ENCODE measurements at regions not wholly inside any gene's neighbourhood (a gene's known extent, or its start where the extent isn't known, plus 50 kb on each side); places are given as distances from the start of the nearest gene placed in this dataset.
"Not testable (repeated sequence)": the region's sequence is repeated elsewhere in the genome, so short reads cannot be mapped to it uniquely, and the experiment has no call there.

- DNase-seq (ENCODE audit: low read depth in 2 of 2), result not testable (repeated sequence)
These were observed 401.6 kb upstream of the LMO3 start for GRCh38 chr12:17007442-17008040.

GRCh38 chr12:16998538-16998937, 392.6 kb upstream of the LMO3 start:
- DNase-seq (ENCODE audit: low read depth in 2 of 2), result not testable (repeated sequence)

- DNase-seq (ENCODE audit: low read depth in 2 of 2), result no peak
These were observed 378.5 kb upstream of the LMO3 start for GRCh38 chr12:16984484-16984883.

GRCh38 chr12:16972923-16973770, 367.2 kb upstream of the LMO3 start:
- no peak for DNase-seq (ENCODE audit: low read depth in 2 of 2)

- no peak for DNase-seq (ENCODE audit: low read depth in 2 of 2)
These were observed 356.9 kb upstream of the LMO3 start for GRCh38 chr12:16962889-16963288.

- no peak for DNase-seq (ENCODE audit: low read depth in 2 of 2)
These were observed 349.2 kb upstream of the LMO3 start for GRCh38 chr12:16955083-16955657.

- no peak for DNase-seq (ENCODE audit: low read depth in 2 of 2)
These were observed 344.1 kb upstream of the LMO3 start for GRCh38 chr12:16949871-16950667.

GRCh38 chr12:16949371-16949770, 343.4 kb upstream of the LMO3 start:
- DNase-seq (ENCODE audit: low read depth in 2 of 2), result no peak

GRCh38 chr12:16946704-16947103, 340.7 kb upstream of the LMO3 start:
- no peak for DNase-seq (ENCODE audit: low read depth in 2 of 2)

GRCh38 chr12:16939871-16940306, 333.9 kb upstream of the LMO3 start:
- peak; percentile 57 to 67 for DNase-seq (ENCODE audit: low read depth in 2 of 2)

- no peak for DNase-seq (ENCODE audit: low read depth in 2 of 2)
These were observed 321.3 kb upstream of the LMO3 start for GRCh38 chr12:16927259-16927658.

GRCh38 chr12:16920451-16920850, 314.5 kb upstream of the LMO3 start:
- DNase-seq (ENCODE audit: low read depth in 2 of 2), result no peak

- DNase-seq (ENCODE audit: low read depth in 2 of 2), result no peak
These were observed 313.6 kb upstream of the LMO3 start for GRCh38 chr12:16919551-16919950.

- DNase-seq (ENCODE audit: low read depth in 2 of 2), result no peak
These were observed 308.9 kb upstream of the LMO3 start for GRCh38 chr12:16914853-16915252.

GRCh38 chr12:16913832-16914490, 308.0 kb upstream of the LMO3 start:
- no peak for DNase-seq (ENCODE audit: low read depth in 2 of 2)

- DNase-seq (ENCODE audit: low read depth in 2 of 2), result no peak
These were observed 296.0 kb upstream of the LMO3 start for GRCh38 chr12:16901946-16902345.

- no peak for DNase-seq (ENCODE audit: low read depth in 2 of 2)
These were observed 287.5 kb upstream of the LMO3 start for GRCh38 chr12:16893426-16893825.

GRCh38 chr12:16891673-16892072, 285.7 kb upstream of the LMO3 start:
- no peak for DNase-seq (ENCODE audit: low read depth in 2 of 2)

GRCh38 chr12:16884819-16885218, 278.9 kb upstream of the LMO3 start:
- DNase-seq (ENCODE audit: low read depth in 2 of 2), result no peak

- DNase-seq (ENCODE audit: low read depth in 2 of 2), result no peak
These were observed 278.1 kb upstream of the LMO3 start for GRCh38 chr12:16884056-16884455.

GRCh38 chr12:16881986-16882570, 276.1 kb upstream of the LMO3 start:
- DNase-seq (ENCODE audit: low read depth in 2 of 2), result no peak

Measured in lung microvascular endothelial cell (primary cell).